IMR-90 (cell line): ENCODE measurements at regions not wholly inside any gene's neighbourhood (a gene's known extent, or its start where the extent isn't known, plus 50 kb on each side); places are given as distances from the start of the nearest gene placed in this dataset.

ENCODE experiments used
- ATAC-seq: fragments of 200-7000 bp; cut with Tn5 transposase; 2 replicates; pipeline ENCODE4 v1.9.1; 2020; ENCODE audit warnings: low read depth, mild to moderate bottlenecking, moderate library complexity
- BruUV-seq: library from RNA; stranded (reverse); fragments of 400-500 nt; replicated peaks from 2 replicates; lab custom pipeline; 2021; lab: Mats Ljungman, UMichigan
- CTCF ChIA-PET: fragments of 300-600 bp; formaldehyde crosslinking; extraction: SDS; loops from one replicate; lab custom pipeline; 2021; ENCODE audit warnings: antibody characterized with exemption; lab: Yijun Ruan, JAX
- POLR2A ChIA-PET: fragments of 300-600 bp; sonication (Branson Sonifier 250); formaldehyde crosslinking; loops from one replicate; lab custom pipeline; 2022; ENCODE audit warnings: antibody characterized with exemption; ENCODE audit not compliant: unreplicated experiment; lab: Charles Lee
- DNase-seq: peaks from one replicate; pipeline ENCODE4 v3.0.0; 2013
- H2AFZ ChIP-seq: replicated peaks from 2 replicates; pipeline ENCODE3; 2013; ENCODE audit warnings: low read length, mild to moderate bottlenecking; ENCODE audit not compliant: poor library complexity
- H2AK5ac ChIP-seq: 2 replicates; pipeline ENCODE4 v1.6.1; 2013; ENCODE audit warnings: low read depth, low read length, inconsistent platforms
- H2AK9ac ChIP-seq: replicated peaks from 2 replicates; pipeline ENCODE3; 2013; ENCODE audit warnings: mild to moderate bottlenecking, low read depth, low read length, moderate library complexity; ENCODE audit not compliant: poor library complexity
- H2BK120ac ChIP-seq: 2 replicates; pipeline ENCODE4 v1.6.1; 2013; ENCODE audit warnings: low read depth, low read length, inconsistent platforms
- H2BK15ac ChIP-seq: 3 replicates; pipeline ENCODE4 v1.6.1; 2013; ENCODE audit warnings: low read depth, low read length, inconsistent platforms
- H2BK20ac ChIP-seq: 2 replicates; pipeline ENCODE4 v1.6.1; 2013; ENCODE audit warnings: low read depth, mild to moderate bottlenecking, inconsistent platforms, low read length, moderate library complexity
- H2BK5ac ChIP-seq: 2 replicates; pipeline ENCODE4 v1.6.1; 2013; ENCODE audit warnings: mild to moderate bottlenecking, low read depth, low read length, inconsistent platforms; ENCODE audit not compliant: poor library complexity, severe bottlenecking
- H3K14ac ChIP-seq: replicated peaks from 2 replicates; pipeline ENCODE4 v1.6.1; 2013; ENCODE audit warnings: low read depth, low read length, inconsistent platforms
- H3K18ac ChIP-seq: 2 replicates; pipeline ENCODE4 v1.6.1; 2013; ENCODE audit warnings: low read depth, low read length, control low read depth
- H3K23ac ChIP-seq: 2 replicates; pipeline ENCODE4 v1.6.1; 2013; ENCODE audit warnings: low read depth, low read length, inconsistent platforms
- H3K27ac ChIP-seq: 2 replicates; pipeline ENCODE4 v1.5.1; 2013; ENCODE audit warnings: mild to moderate bottlenecking, control low read depth, low read length; ENCODE audit not compliant: insufficient read depth
- H3K27me3 ChIP-seq: 2 replicates; pipeline ENCODE4 v1.6.1; 2013; ENCODE audit warnings: low read length; ENCODE audit not compliant: control insufficient read depth, insufficient read depth
- H3K36me3 ChIP-seq: 2 replicates; pipeline ENCODE4 v1.6.1; 2013; ENCODE audit warnings: low read length, mixed read lengths; ENCODE audit not compliant: control insufficient read depth, insufficient read depth
- H3K4ac ChIP-seq: 2 replicates; pipeline ENCODE4 v1.6.1; 2013; ENCODE audit warnings: low read depth, low read length, inconsistent platforms
- H3K4me1 ChIP-seq: 2 replicates; pipeline ENCODE4 v1.6.1; 2013; ENCODE audit warnings: low read length, mixed read lengths; ENCODE audit not compliant: control insufficient read depth, insufficient read depth
- H3K4me2 ChIP-seq: 2 replicates; pipeline ENCODE4 v1.6.1; 2013; ENCODE audit warnings: low read depth, mild to moderate bottlenecking, control low read depth, low read length, moderate library complexity
- H3K4me3 ChIP-seq: 2 replicates; pipeline ENCODE4 v1.5.1; 2013; ENCODE audit warnings: low read depth, mild to moderate bottlenecking, control low read depth, low read length, moderate library complexity; ENCODE audit not compliant: insufficient read depth
- H3K56ac ChIP-seq: 2 replicates; pipeline ENCODE4 v1.6.1; 2013; ENCODE audit warnings: low read length, inconsistent platforms; ENCODE audit not compliant: insufficient read depth; ENCODE audit errors: extremely low read depth
- H3K79me1 ChIP-seq, 2 experiments: 2 replicates each; pipeline ENCODE4 v1.6.1; 2013; ENCODE audit warnings: low read length in 2 of 2, inconsistent platforms in 1 of 2, low read depth in 1 of 2
- H3K9ac ChIP-seq: 2 replicates; pipeline ENCODE4 v1.6.1; 2013; ENCODE audit warnings: low read depth, low read length, control low read depth
- H3K9me1 ChIP-seq: 2 replicates; pipeline ENCODE4 v1.6.1; 2013; ENCODE audit warnings: low read length, inconsistent platforms; ENCODE audit not compliant: insufficient read depth
- H3K9me3 ChIP-seq: 2 replicates; pipeline ENCODE4 v1.6.1; 2013; ENCODE audit warnings: low read length; ENCODE audit not compliant: control insufficient read depth, insufficient read depth
- H4K20me1 ChIP-seq: 2 replicates; pipeline ENCODE4 v1.6.1; 2013; ENCODE audit warnings: low read length, inconsistent platforms; ENCODE audit not compliant: insufficient read depth
- H4K5ac ChIP-seq: 2 replicates; pipeline ENCODE4 v1.6.1; 2013; ENCODE audit warnings: mild to moderate bottlenecking, low read depth, low read length, control low read depth
- H4K8ac ChIP-seq, 2 experiments: 2 replicates each; pipeline ENCODE4 v1.6.1; 2013; ENCODE audit warnings: low read depth in 2 of 2, low read length in 2 of 2, control low read depth in 1 of 2, inconsistent platforms in 1 of 2
- H4K91ac ChIP-seq: 2 replicates; pipeline ENCODE4 v1.6.1; 2013; ENCODE audit warnings: low read depth, low read length, inconsistent platforms; ENCODE audit not compliant: insufficient read depth
- CEBPB ChIP-seq: IDR thresholded peaks from 2 replicates; pipeline ENCODE4 v1.6.1; 2012; ENCODE audit warnings: low read depth, low read length, improper control_type of control experiment
- CHD1 ChIP-seq: IDR thresholded peaks from 2 replicates; pipeline ENCODE4 v1.6.1; 2012; ENCODE audit warnings: low read depth, low read length, improper control_type of control experiment
- MAFK ChIP-seq: IDR thresholded peaks from 2 replicates; pipeline ENCODE4 v1.6.1; 2012; ENCODE audit warnings: low read depth, low read length, improper control_type of control experiment
- MAZ ChIP-seq: IDR thresholded peaks from 2 replicates; pipeline ENCODE4 v1.6.1; 2012; ENCODE audit warnings: low read depth, mild to moderate bottlenecking, low read length, improper control_type of control experiment, moderate library complexity, borderline replicate concordance
- MXI1 ChIP-seq: IDR thresholded peaks from 2 replicates; pipeline ENCODE4 v1.6.1; 2012; ENCODE audit warnings: low read depth, mild to moderate bottlenecking, low read length, moderate library complexity, borderline replicate concordance
- POLR2A ChIP-seq: IDR thresholded peaks from 2 replicates; pipeline ENCODE4 v1.6.1; 2012; ENCODE audit warnings: mild to moderate bottlenecking, low read depth, low read length
- RAD21 ChIP-seq: IDR thresholded peaks from 2 replicates; pipeline ENCODE4 v1.6.1; 2012; ENCODE audit warnings: low read length, improper control_type of control experiment
- RCOR1 ChIP-seq: IDR thresholded peaks from 2 replicates; pipeline ENCODE4 v1.6.1; 2012; ENCODE audit warnings: mild to moderate bottlenecking, low read length, improper control_type of control experiment; ENCODE audit not compliant: insufficient replicate concordance
- SMC3 ChIP-seq: fragments of 150-350 bp; IDR thresholded peaks from 2 replicates; pipeline ENCODE4 v1.6.1; 2016; ENCODE audit warnings: low read depth, mild to moderate bottlenecking, antibody characterized with exemption, low read length, moderate library complexity
- USF2 ChIP-seq: fragments of 150-350 bp; IDR thresholded peaks from 2 replicates; pipeline ENCODE4 v1.6.1; 2017; ENCODE audit warnings: mild to moderate bottlenecking, antibody characterized with exemption, low read length, low read depth
- WGBS, 2 experiments: methylation state at CpG; one replicate each; pipeline versions ENCODE4 v1.1.5 to v1.1.7; 2013; ENCODE audit warnings: missing lambda C conversion rate in 2 of 2; ENCODE audit not compliant: insufficient read length in 1 of 2; ENCODE audit errors: extremely low coverage in 2 of 2; 5-methylcytosine and 5-hydroxymethylcytosine counted together
- dilution Hi-C: fragments of 300-500 bp; cut with HindIII; formaldehyde crosslinking; loops from one replicate; pipeline ENCODE4 v1.14.3; 2018; ENCODE audit warnings: low sequenced_read_pairs; ENCODE audit not compliant: unreplicated experiment
- in situ Hi-C: fragments of 300-500 bp; cut with MboI; formaldehyde crosslinking; loops from 3 replicates; pipeline ENCODE4 v1.14.3; 2019; ENCODE audit warnings: low sequenced_read_pairs, inconsistent platforms, mixed read lengths
- intact Hi-C: fragments of 100-400 bp; cut with micrococcal nuclease; formaldehyde crosslinking; loops from 2 replicates; pipeline ENCODE4 v1.10.0; 2022
- TF ChIP-seq, protein P1 (sequence below): fragments of 150-350 bp; IDR thresholded peaks from 2 replicates; pipeline ENCODE4 v1.6.1; 2016; ENCODE audit warnings: low read depth, mild to moderate bottlenecking, low read length, moderate library complexity, borderline replicate concordance
- TF ChIP-seq, protein P2 (sequence below): conservative IDR thresholded peaks from 2 replicates; pipeline ENCODE4 v1.5.1; 2012; ENCODE audit warnings: mild to moderate bottlenecking, low read depth, low read length, improper control_type of control experiment

DNA sequence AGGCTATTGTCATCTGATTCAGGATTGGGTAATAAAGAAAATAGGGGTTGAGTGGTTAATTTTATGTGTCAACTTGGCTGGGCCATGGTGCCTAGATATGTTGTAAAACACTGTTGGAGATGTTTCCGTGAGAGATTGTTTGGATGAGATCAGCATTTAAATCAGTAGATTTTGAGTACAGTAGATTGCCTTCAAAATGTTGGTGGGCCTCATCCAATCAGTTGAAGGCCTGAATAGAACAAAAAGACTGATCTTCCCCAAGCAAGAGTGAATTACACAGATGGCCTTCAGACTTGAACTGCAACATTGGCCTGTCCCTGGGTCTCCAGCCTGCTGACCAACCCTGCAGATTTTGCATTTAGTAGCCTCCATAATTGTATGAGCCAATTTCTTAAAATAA is 401.3 kb upstream of the KIF2A start:
- no peak overlapping the region for H3K56ac ChIP-seq
- H3K36me3 ChIP-seq, result no peaks in the 10 kb centered on the region
- POLR2A ChIA-PET, result no interaction called here
- no peak overlapping the region for H2BK15ac ChIP-seq
- H3K9me3 ChIP-seq, result no peaks in the 10 kb centered on the region
- no peaks in the 10 kb centered on the region for H3K9me1 ChIP-seq
- H3K14ac ChIP-seq, result no peak overlapping the region
- no peak overlapping the region for H4K5ac ChIP-seq
- H2AFZ ChIP-seq, result no peak overlapping the region
- H3K27me3 ChIP-seq, result no peaks in the 10 kb centered on the region
- no peak overlapping the region for H3K18ac ChIP-seq
- no peaks in the 10 kb centered on the region for H4K20me1 ChIP-seq
- no peak overlapping the region for H2BK20ac ChIP-seq
- intact Hi-C loops, result no loop called here
- no peak for DNase-seq
- no peak overlapping the region for H4K91ac ChIP-seq
- no peak overlapping the region for H2BK5ac ChIP-seq
- BruUV-seq, result no TSS peak
- no peak overlapping the region for H3K27ac ChIP-seq
- no peak overlapping the region for H3K4me3 ChIP-seq
- no peak overlapping the region for H3K9ac ChIP-seq
- no peak overlapping the region for H3K23ac ChIP-seq
- H2AK9ac ChIP-seq, result no peak overlapping the region
- no peak for ATAC-seq
- H3K4me2 ChIP-seq, result no peak overlapping the region
- TF ChIP-seq MAZ, result no peak
- TF ChIP-seq RCOR1, result no peak
- TF ChIP-seq MXI1, result no peak
- no peak for TF ChIP-seq POLR2A
- no peak for TF ChIP-seq CEBPB
- TF ChIP-seq, protein P1, sequence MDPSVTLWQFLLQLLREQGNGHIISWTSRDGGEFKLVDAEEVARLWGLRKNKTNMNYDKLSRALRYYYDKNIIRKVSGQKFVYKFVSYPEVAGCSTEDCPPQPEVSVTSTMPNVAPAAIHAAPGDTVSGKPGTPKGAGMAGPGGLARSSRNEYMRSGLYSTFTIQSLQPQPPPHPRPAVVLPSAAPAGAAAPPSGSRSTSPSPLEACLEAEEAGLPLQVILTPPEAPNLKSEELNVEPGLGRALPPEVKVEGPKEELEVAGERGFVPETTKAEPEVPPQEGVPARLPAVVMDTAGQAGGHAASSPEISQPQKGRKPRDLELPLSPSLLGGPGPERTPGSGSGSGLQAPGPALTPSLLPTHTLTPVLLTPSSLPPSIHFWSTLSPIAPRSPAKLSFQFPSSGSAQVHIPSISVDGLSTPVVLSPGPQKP, result no peak
- TF ChIP-seq CHD1, result no peak
- TF ChIP-seq SMC3, result no peak
- TF ChIP-seq, protein P2, sequence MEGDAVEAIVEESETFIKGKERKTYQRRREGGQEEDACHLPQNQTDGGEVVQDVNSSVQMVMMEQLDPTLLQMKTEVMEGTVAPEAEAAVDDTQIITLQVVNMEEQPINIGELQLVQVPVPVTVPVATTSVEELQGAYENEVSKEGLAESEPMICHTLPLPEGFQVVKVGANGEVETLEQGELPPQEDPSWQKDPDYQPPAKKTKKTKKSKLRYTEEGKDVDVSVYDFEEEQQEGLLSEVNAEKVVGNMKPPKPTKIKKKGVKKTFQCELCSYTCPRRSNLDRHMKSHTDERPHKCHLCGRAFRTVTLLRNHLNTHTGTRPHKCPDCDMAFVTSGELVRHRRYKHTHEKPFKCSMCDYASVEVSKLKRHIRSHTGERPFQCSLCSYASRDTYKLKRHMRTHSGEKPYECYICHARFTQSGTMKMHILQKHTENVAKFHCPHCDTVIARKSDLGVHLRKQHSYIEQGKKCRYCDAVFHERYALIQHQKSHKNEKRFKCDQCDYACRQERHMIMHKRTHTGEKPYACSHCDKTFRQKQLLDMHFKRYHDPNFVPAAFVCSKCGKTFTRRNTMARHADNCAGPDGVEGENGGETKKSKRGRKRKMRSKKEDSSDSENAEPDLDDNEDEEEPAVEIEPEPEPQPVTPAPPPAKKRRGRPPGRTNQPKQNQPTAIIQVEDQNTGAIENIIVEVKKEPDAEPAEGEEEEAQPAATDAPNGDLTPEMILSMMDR, result no peak
- TF ChIP-seq RAD21, result no peak
- TF ChIP-seq USF2, result no peak
- TF ChIP-seq MAFK, result no peak
- H3K4me1 ChIP-seq, result no peaks in the 10 kb centered on the region
- 40% methylated on average over 1 of the region's 1 CpG; no CpG with 5 or more reads in 1 of the 2 experiments for WGBS, 2 experiments
- no peak overlapping the region for H2BK120ac ChIP-seq
- no peaks in the 10 kb centered on the region for H3K79me1 ChIP-seq
- no peak overlapping the region for H3K4ac ChIP-seq
- dilution Hi-C loops, result no loop called here
- H2AK5ac ChIP-seq, result no peak overlapping the region
- CTCF ChIA-PET, result interaction anchor here (0.6 kb wide), 1 partner anchor 213 kb away, joined by 4 read pairs; no protein-coding TSS in a partner anchor
- no peak overlapping the region for H4K8ac ChIP-seq
- in situ Hi-C loops, result no loop called here
